ENCODE measurements at regions not wholly inside any gene's neighbourhood (a gene's known extent, or its start where the extent isn't known, plus 50 kb on each side); places are given as distances from the start of the nearest gene placed in this dataset.

DNA sequence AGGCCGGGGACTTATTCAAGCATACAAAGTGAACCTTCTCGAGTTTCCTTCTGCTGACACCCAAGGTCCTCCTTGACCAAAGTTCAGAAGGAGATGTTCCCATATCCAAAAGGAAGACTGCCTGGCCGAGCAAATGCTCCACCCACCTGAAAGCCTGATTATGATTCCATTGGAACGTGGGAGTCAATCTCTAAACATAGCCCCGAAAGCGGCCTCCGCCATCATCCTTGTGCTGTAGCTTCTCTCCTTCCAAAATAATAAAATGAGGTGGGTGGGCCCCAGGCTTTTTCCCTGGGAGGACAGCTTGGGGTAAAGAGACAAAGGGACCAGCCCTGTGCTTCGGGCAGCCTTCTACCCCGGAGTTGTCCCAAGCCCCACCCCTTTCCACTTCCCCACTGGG is 355.6 kb upstream of the SLC30A5 start:
- Histone ChIP-seq H3K4me3 (ENCODE audit: low read length) (no peak overlapping the region), H3K9me3 (ENCODE audit: control insufficient read depth in 1 of 2, insufficient read depth in 1 of 2, low read length in 2 of 2) (no peaks in the 10 kb centered on the region), H3K27ac (ENCODE audit: low read depth in 1 of 2, low read length in 2 of 2) (no peak overlapping the region), H3K27me3 (ENCODE audit: control insufficient read depth in 1 of 2, insufficient read depth in 2 of 2, low read length in 2 of 2) (no peaks in the 10 kb centered on the region), H3K4me1 (ENCODE audit: insufficient read depth, low read length) (no peaks in the 10 kb centered on the region), H3K36me3 (ENCODE audit: insufficient read depth, low read length) (no peaks in the 10 kb centered on the region)
- H3K27ac Mint-ChIP-seq: no peak overlapping the region
- no peak for DNase-seq
- H3K4me1 Mint-ChIP-seq (ENCODE audit: low read depth): peaks cover 4% of the 10 kb centered on the region
- TF ChIP-seq, protein P1, sequence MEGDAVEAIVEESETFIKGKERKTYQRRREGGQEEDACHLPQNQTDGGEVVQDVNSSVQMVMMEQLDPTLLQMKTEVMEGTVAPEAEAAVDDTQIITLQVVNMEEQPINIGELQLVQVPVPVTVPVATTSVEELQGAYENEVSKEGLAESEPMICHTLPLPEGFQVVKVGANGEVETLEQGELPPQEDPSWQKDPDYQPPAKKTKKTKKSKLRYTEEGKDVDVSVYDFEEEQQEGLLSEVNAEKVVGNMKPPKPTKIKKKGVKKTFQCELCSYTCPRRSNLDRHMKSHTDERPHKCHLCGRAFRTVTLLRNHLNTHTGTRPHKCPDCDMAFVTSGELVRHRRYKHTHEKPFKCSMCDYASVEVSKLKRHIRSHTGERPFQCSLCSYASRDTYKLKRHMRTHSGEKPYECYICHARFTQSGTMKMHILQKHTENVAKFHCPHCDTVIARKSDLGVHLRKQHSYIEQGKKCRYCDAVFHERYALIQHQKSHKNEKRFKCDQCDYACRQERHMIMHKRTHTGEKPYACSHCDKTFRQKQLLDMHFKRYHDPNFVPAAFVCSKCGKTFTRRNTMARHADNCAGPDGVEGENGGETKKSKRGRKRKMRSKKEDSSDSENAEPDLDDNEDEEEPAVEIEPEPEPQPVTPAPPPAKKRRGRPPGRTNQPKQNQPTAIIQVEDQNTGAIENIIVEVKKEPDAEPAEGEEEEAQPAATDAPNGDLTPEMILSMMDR (IDR thresholded peaks at IDR 0.05): no peak
- ATAC-seq (ENCODE audit: poor library complexity): no peak
- no peaks in the 10 kb centered on the region for H3K27me3 Mint-ChIP-seq
- intact Hi-C loops (cut with DNase I, micrococcal nuclease): no loop called here
- H3K36me3 Mint-ChIP-seq (ENCODE audit: low read depth): no peaks in the 10 kb centered on the region
- no peak overlapping the region for H3K4me3 Mint-ChIP-seq
- ChIA-PET POLR2A (no interaction called here), CTCF (no interaction called here)
- no peaks in the 10 kb centered on the region for H3K9me3 Mint-ChIP-seq

GRCh38 chr5:68738841-68739240 is 355.0 kb upstream of the SLC30A5 start:
- no peaks in the 10 kb centered on the region for H3K9me3 ChIP-seq (ENCODE audit: control insufficient read depth in 1 of 2, insufficient read depth in 1 of 2, low read length in 2 of 2)
- no peak overlapping the region for H3K4me3 Mint-ChIP-seq
- H3K27me3 ChIP-seq (ENCODE audit: control insufficient read depth in 1 of 2, insufficient read depth in 2 of 2, low read length in 2 of 2): no peaks in the 10 kb centered on the region
- H3K27ac ChIP-seq (ENCODE audit: low read depth in 1 of 2, low read length in 2 of 2): no peak overlapping the region
- CTCF ChIA-PET: no interaction called here
- H3K36me3 ChIP-seq (ENCODE audit: insufficient read depth, low read length): no peaks in the 10 kb centered on the region
- H3K27ac Mint-ChIP-seq: no peak overlapping the region
- no peaks in the 10 kb centered on the region for H3K27me3 Mint-ChIP-seq
- POLR2A ChIA-PET: no interaction called here
- DNase-seq (no peak), ATAC-seq (ENCODE audit: poor library complexity) (no peak)
- intact Hi-C loops (cut with DNase I, micrococcal nuclease): no loop called here
- no peak overlapping the region for H3K4me3 ChIP-seq (ENCODE audit: low read length)
- H3K36me3 Mint-ChIP-seq (ENCODE audit: low read depth): no peaks in the 10 kb centered on the region
- TF ChIP-seq, protein P1 (IDR thresholded peaks at IDR 0.05): no peak
- H3K4me1 ChIP-seq (ENCODE audit: insufficient read depth, low read length): no peaks in the 10 kb centered on the region
- no peaks in the 10 kb centered on the region for H3K9me3 Mint-ChIP-seq
- peaks cover 4% of the 10 kb centered on the region for H3K4me1 Mint-ChIP-seq (ENCODE audit: low read depth)

DNA sequence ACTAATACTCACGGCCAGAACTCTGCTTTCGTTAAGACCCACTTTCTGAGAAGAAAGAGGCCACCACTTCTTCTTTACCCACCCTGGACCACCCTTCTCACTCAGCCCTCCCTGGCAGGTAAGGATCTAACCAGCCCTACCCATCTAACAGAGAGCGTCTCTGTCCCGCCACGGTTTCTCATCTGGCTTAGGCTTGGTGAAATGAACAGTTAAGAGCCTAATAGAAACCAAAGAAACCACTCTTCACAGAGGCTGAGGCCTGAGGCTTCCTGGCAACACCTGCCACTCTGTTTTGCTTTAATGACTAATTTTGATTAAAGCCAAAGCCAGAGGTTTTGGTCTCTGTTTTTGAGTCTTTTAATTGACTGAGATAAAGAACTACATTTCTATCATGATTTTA is 354.1 kb upstream of the SLC30A5 start:
- Mint-ChIP-seq H3K27ac (no peak overlapping the region), H3K27me3 (no peaks in the 10 kb centered on the region), H3K36me3 (ENCODE audit: low read depth) (no peaks in the 10 kb centered on the region), H3K4me3 (no peak overlapping the region), H3K4me1 (ENCODE audit: low read depth) (peaks cover 4% of the 10 kb centered on the region), H3K9me3 (no peaks in the 10 kb centered on the region)
- Histone ChIP-seq H3K4me3 (ENCODE audit: low read length) (no peak overlapping the region), H3K27me3 (ENCODE audit: control insufficient read depth in 1 of 2, insufficient read depth in 2 of 2, low read length in 2 of 2) (no peaks in the 10 kb centered on the region), H3K9me3 (ENCODE audit: control insufficient read depth in 1 of 2, insufficient read depth in 1 of 2, low read length in 2 of 2) (no peaks in the 10 kb centered on the region), H3K4me1 (ENCODE audit: insufficient read depth, low read length) (no peaks in the 10 kb centered on the region), H3K27ac (ENCODE audit: low read depth in 1 of 2, low read length in 2 of 2) (no peak overlapping the region), H3K36me3 (ENCODE audit: insufficient read depth, low read length) (no peaks in the 10 kb centered on the region)
- ATAC-seq (ENCODE audit: poor library complexity) (no peak), DNase-seq (no peak)
- intact Hi-C loops (cut with DNase I, micrococcal nuclease): loop anchor here in 1 of 2 experiments (10.0 kb wide), 1 partner anchor 455 kb away; no protein-coding TSS in a partner anchor
- CTCF ChIA-PET: no interaction called here
- TF ChIP-seq, protein P1 (IDR thresholded peaks at IDR 0.05): no peak
- POLR2A ChIA-PET: no interaction called here

Measured in CD4-positive, alpha-beta T cell (primary cell).